H9 (cell line): ENCODE measurements at regions not wholly inside any gene's neighbourhood (a gene's known extent, or its start where the extent isn't known, plus 50 kb on each side); places are given as distances from the start of the nearest gene placed in this dataset.

Experiments
- DNase-seq: peaks from one replicate; pipeline ENCODE4 v3.0.0-alpha.2; 2017
- H2AFZ ChIP-seq: one replicate; pipeline ENCODE4 v1.6.1; 2013; ENCODE audit warnings: mild to moderate bottlenecking, low read length, control low read depth, moderate library complexity
- H2AK5ac ChIP-seq: 2 replicates; pipeline ENCODE4 v1.6.1; 2013; ENCODE audit warnings: low read length, control low read depth, mixed read lengths; ENCODE audit not compliant: insufficient read length
- H2BK120ac ChIP-seq: one replicate; pipeline ENCODE4 v1.6.1; 2013; ENCODE audit warnings: low read depth, mild to moderate bottlenecking, low read length, control low read depth, inconsistent platforms; ENCODE audit not compliant: poor library complexity, severe bottlenecking
- H2BK12ac ChIP-seq: 2 replicates; pipeline ENCODE4 v1.6.1; 2013; ENCODE audit warnings: low read length, control low read depth, mixed read lengths, low read depth; ENCODE audit not compliant: insufficient read length
- H2BK15ac ChIP-seq: 2 replicates; pipeline ENCODE4 v1.6.1; 2013; ENCODE audit warnings: low read depth, low read length, control low read depth
- H2BK20ac ChIP-seq: one replicate; pipeline ENCODE4 v1.6.1; 2013; ENCODE audit warnings: low read depth, mild to moderate bottlenecking, low read length, control low read depth, inconsistent platforms; ENCODE audit not compliant: poor library complexity, severe bottlenecking
- H2BK5ac ChIP-seq: 2 replicates; pipeline ENCODE4 v1.6.1; 2013; ENCODE audit warnings: low read length, control low read depth, mixed read lengths; ENCODE audit not compliant: insufficient read length
- H3K14ac ChIP-seq: 2 replicates; pipeline ENCODE4 v1.6.1; 2013; ENCODE audit warnings: low read length, control low read depth; ENCODE audit not compliant: insufficient read depth
- H3K18ac ChIP-seq: 2 replicates; pipeline ENCODE4 v1.6.1; 2013; ENCODE audit warnings: low read depth, mild to moderate bottlenecking, mixed read lengths, low read length, control low read depth; ENCODE audit not compliant: insufficient read length
- H3K23ac ChIP-seq: 2 replicates; pipeline ENCODE4 v1.6.1; 2013; ENCODE audit warnings: low read length, control low read depth, mixed read lengths, low read depth; ENCODE audit not compliant: insufficient read length
- H3K23me2 ChIP-seq: 2 replicates; pipeline ENCODE4 v1.6.1; 2013; ENCODE audit warnings: low read depth, mild to moderate bottlenecking, mixed read lengths, low read length, control low read depth; ENCODE audit not compliant: insufficient read length, poor library complexity, severe bottlenecking
- H3K27ac ChIP-seq: 2 replicates; pipeline ENCODE4 v1.5.1; 2013; ENCODE audit warnings: low read length, control low read depth, mixed read lengths, low read depth; ENCODE audit not compliant: insufficient read length
- H3K27me3 ChIP-seq: 2 replicates; pipeline ENCODE4 v1.6.1; 2013; ENCODE audit warnings: low read length, control low read depth, inconsistent platforms; ENCODE audit not compliant: insufficient read depth
- H3K4ac ChIP-seq: 2 replicates; pipeline ENCODE4 v1.6.1; 2013; ENCODE audit warnings: low read depth, mild to moderate bottlenecking, control low read depth, inconsistent platforms, low read length, moderate library complexity
- H3K4me1 ChIP-seq: 2 replicates; pipeline ENCODE4 v1.6.1; 2013; ENCODE audit warnings: low read length, control low read depth, inconsistent platforms; ENCODE audit not compliant: insufficient read depth
- H3K4me2 ChIP-seq: 2 replicates; pipeline ENCODE4 v1.6.1; 2013; ENCODE audit warnings: low read length, control low read depth, mixed read lengths; ENCODE audit not compliant: insufficient read length, insufficient read depth
- H3K56ac ChIP-seq: 2 replicates; pipeline ENCODE4 v1.6.1; 2013; ENCODE audit warnings: low read depth, mild to moderate bottlenecking, mixed read lengths, low read length, control low read depth; ENCODE audit not compliant: insufficient read length
- H3K79me1 ChIP-seq: 2 replicates; pipeline ENCODE4 v1.6.1; 2013; ENCODE audit warnings: low read depth, mild to moderate bottlenecking, moderate library complexity, low read length, control low read depth, inconsistent platforms; ENCODE audit not compliant: insufficient read depth, poor library complexity, severe bottlenecking
- H3K79me2 ChIP-seq: 2 replicates; pipeline ENCODE4 v1.6.1; 2013; ENCODE audit warnings: low read length, control low read depth, inconsistent platforms; ENCODE audit not compliant: insufficient read depth
- H3K9ac ChIP-seq: 2 replicates; pipeline ENCODE4 v1.6.1; 2013; ENCODE audit warnings: low read length, control low read depth, mixed read lengths; ENCODE audit not compliant: insufficient read length; ENCODE audit errors: extremely low read depth
- H3K9me3 ChIP-seq: one replicate; pipeline ENCODE4 v1.6.1; 2013; ENCODE audit warnings: low read depth, low read length, inconsistent platforms; ENCODE audit not compliant: control insufficient read depth
- H3T11ph ChIP-seq: one replicate; pipeline ENCODE4 v1.6.1; 2013; ENCODE audit warnings: mild to moderate bottlenecking, low read length, control low read depth, inconsistent platforms
- H4K20me1 ChIP-seq: one replicate; pipeline ENCODE4 v1.6.1; 2013; ENCODE audit not compliant: control insufficient read depth, insufficient read length, insufficient read depth
- H4K5ac ChIP-seq: 2 replicates; pipeline ENCODE4 v1.6.1; 2013; ENCODE audit warnings: low read depth, mild to moderate bottlenecking, mixed read lengths, low read length, control low read depth; ENCODE audit not compliant: insufficient read length
- H4K8ac ChIP-seq: replicated peaks from 2 replicates; pipeline ENCODE4 v1.6.1; 2013; ENCODE audit warnings: low read length, control low read depth, mixed read lengths, low read depth; ENCODE audit not compliant: insufficient read length
- H4K91ac ChIP-seq: 2 replicates; pipeline ENCODE4 v1.6.1; 2013; ENCODE audit warnings: low read depth, mild to moderate bottlenecking, moderate library complexity, mixed read lengths, low read length, control low read depth; ENCODE audit not compliant: insufficient read length
- H3K27ac Mint-ChIP-seq, 3 experiments: 2 replicates in 2 of 3; 3 replicates in 1 of 3; pipeline ENCODE4 v1.8.0; 2020 to 2021; ENCODE audit warnings: mixed read lengths in 3 of 3, mild to moderate bottlenecking in 1 of 3, moderate library complexity in 1 of 3
- H3K27me3 Mint-ChIP-seq: 2 replicates; pipeline ENCODE4 v1.8.0; 2021; ENCODE audit warnings: low read depth, mild to moderate bottlenecking, moderate library complexity, mixed read lengths
- H3K36me3 Mint-ChIP-seq, 3 experiments: 2 replicates in 2 of 3; 3 replicates in 1 of 3; pipeline ENCODE4 v1.8.0; 2020 to 2021; ENCODE audit warnings: low read depth in 3 of 3, mixed read lengths in 3 of 3; ENCODE audit not compliant: insufficient read depth in 1 of 3
- H3K4me1 Mint-ChIP-seq, 2 experiments: 2 replicates each; pipeline ENCODE4 v1.8.0; 2020; ENCODE audit warnings: mixed read lengths in 2 of 2
- H3K4me3 Mint-ChIP-seq, 2 experiments: 2 replicates in 1 of 2; 3 replicates in 1 of 2; pipeline ENCODE4 v1.8.0; 2020 to 2021; ENCODE audit warnings: mild to moderate bottlenecking in 2 of 2, mixed read lengths in 2 of 2, moderate library complexity in 1 of 2
- H3K9me3 Mint-ChIP-seq, 2 experiments: 2 replicates in 1 of 2; 3 replicates in 1 of 2; pipeline ENCODE4 v1.8.0; 2020; ENCODE audit warnings: mild to moderate bottlenecking in 2 of 2, mixed read lengths in 2 of 2, moderate library complexity in 1 of 2
- CTCF ChIP-seq: fragments of 200-600 bp; sonication (generic); conservative IDR thresholded peaks from 3 replicates; pipeline ENCODE4 v1.8.0; 2021; ENCODE audit warnings: antibody characterized with exemption, mild to moderate bottlenecking
- WGBS: extraction: QIAGEN DNeasy Blood & Tissue Kit; methylation state at CpG from one replicate; pipeline ENCODE4 v1.1.7; 2013; ENCODE audit warnings: missing lambda C conversion rate, low lambda C conversion rate, mixed read lengths; ENCODE audit not compliant: insufficient read length; ENCODE audit errors: extremely low coverage; 5-methylcytosine and 5-hydroxymethylcytosine counted together

- Histone ChIP-seq H2BK15ac (no peak overlapping the region), H3K9ac (no peak overlapping the region), H2BK120ac (no peak overlapping the region), H2AK5ac (no peak overlapping the region), H3K4me1 (no peaks in the 10 kb centered on the region), H3T11ph (no peak overlapping the region), H4K5ac (no peak overlapping the region), H2BK12ac (no peak overlapping the region), H2AFZ (no peak overlapping the region), H3K18ac (no peak overlapping the region), H4K8ac (no peak overlapping the region), H2BK20ac (no peak overlapping the region), H3K27me3 (no peaks in the 10 kb centered on the region), H4K20me1 (no peaks in the 10 kb centered on the region), H2BK5ac (no peak overlapping the region), H4K91ac (no peak overlapping the region), H3K4me2 (no peak overlapping the region), H3K27ac (no peak overlapping the region), H3K79me1 (no peaks in the 10 kb centered on the region), H3K4ac (no peak overlapping the region), H3K79me2 (no peaks in the 10 kb centered on the region), H3K23me2 (no peaks in the 10 kb centered on the region), H3K14ac (no peak overlapping the region), H3K56ac (no peak overlapping the region), H3K23ac (no peak overlapping the region), H3K9me3 (no peaks in the 10 kb centered on the region)
- no peak for TF ChIP-seq CTCF
- no peaks in the 10 kb centered on the region for H3K4me1 Mint-ChIP-seq
- WGBS, result no CpG with 5 or more reads among the region's 1 CpG
- no peaks in the 10 kb centered on the region for H3K27me3 Mint-ChIP-seq
- no peaks in the 10 kb centered on the region for H3K36me3 Mint-ChIP-seq
- no peak overlapping the region for H3K27ac Mint-ChIP-seq
- no peaks in the 10 kb centered on the region for H3K9me3 Mint-ChIP-seq
- H3K4me3 Mint-ChIP-seq, result no peak overlapping the region
- DNase-seq, result no peak
Measured at GRCh38 chr4:111605111-111605510, 540.1 kb upstream of the FAM241A start.
